DND-41 (cell line): ENCODE measurements at regions not wholly inside any gene's neighbourhood (a gene's known extent, or its start where the extent isn't known, plus 50 kb on each side); places are given as distances from the start of the nearest gene placed in this dataset.

Experiments
- ATAC-seq: fragments of 200-7000 bp; cut with Tn5 transposase; 3 replicates; pipeline ENCODE4 v1.9.1; 2021; ENCODE audit warnings: low read depth; ENCODE audit not compliant: insufficient read depth
- DNase-seq: peaks from one replicate; pipeline ENCODE4 v3.0.0-alpha.2; 2020
- H2AFZ ChIP-seq: 2 replicates; pipeline ENCODE4 v1.6.0; 2012; ENCODE audit warnings: low read depth, low read length
- H3K27ac ChIP-seq: 2 replicates; pipeline ENCODE4 v1.5.1; 2012; ENCODE audit warnings: low read length, inconsistent platforms
- H3K27me3 ChIP-seq: fragments of 200-600 bp; sonication (generic); 2 replicates; pipeline ENCODE4 v1.6.0; 2012; ENCODE audit warnings: low read length, mild to moderate bottlenecking, inconsistent platforms; ENCODE audit not compliant: insufficient read depth, poor library complexity
- H3K36me3 ChIP-seq: 2 replicates; pipeline ENCODE4 v1.5.1; 2012; ENCODE audit warnings: low read length, inconsistent platforms; ENCODE audit not compliant: insufficient read depth
- H3K4me1 ChIP-seq: 2 replicates; pipeline ENCODE4 v1.5.1; 2012; ENCODE audit warnings: mild to moderate bottlenecking, low read length; ENCODE audit not compliant: insufficient read depth
- H3K4me2 ChIP-seq: 2 replicates; pipeline ENCODE4 v1.6.0; 2012; ENCODE audit warnings: mild to moderate bottlenecking, moderate library complexity, low read length, inconsistent platforms; ENCODE audit not compliant: insufficient read depth
- H3K4me3 ChIP-seq, 2 experiments: fragments of 200-600 bp in 1 of 2; shearing (Covaris generic) in 1 of 2; 2 replicates each; pipeline ENCODE4 v1.5.1; 2012 to 2016; ENCODE audit warnings: inconsistent platforms in 2 of 2, low read length in 2 of 2, mild to moderate bottlenecking in 2 of 2, low read depth in 1 of 2, moderate library complexity in 1 of 2
- H3K79me2 ChIP-seq: 2 replicates; pipeline ENCODE4 v1.6.0; 2012; ENCODE audit warnings: low read length, inconsistent platforms; ENCODE audit not compliant: insufficient read depth
- H3K9ac ChIP-seq: 2 replicates; pipeline ENCODE4 v1.6.0; 2012; ENCODE audit warnings: low read depth, mild to moderate bottlenecking, inconsistent platforms, low read length, moderate library complexity
- H3K9me3 ChIP-seq: 2 replicates; pipeline ENCODE4 v1.5.1; 2012; ENCODE audit warnings: low read length, moderate library complexity, mild to moderate bottlenecking, inconsistent platforms; ENCODE audit not compliant: insufficient read depth, severe bottlenecking
- H4K20me1 ChIP-seq: 2 replicates; pipeline ENCODE4 v1.6.0; 2012; ENCODE audit warnings: low read length; ENCODE audit not compliant: insufficient read depth
- CTCF ChIP-seq: IDR thresholded peaks from 2 replicates; pipeline ENCODE4 v1.5.1; 2012; ENCODE audit warnings: borderline replicate concordance, low read length, moderate library complexity, mild to moderate bottlenecking; ENCODE audit not compliant: poor library complexity, severe bottlenecking; ENCODE audit errors: extremely low read depth
- EZH2 ChIP-seq: IDR thresholded peaks from 3 replicates; pipeline ENCODE4 v1.6.1; 2012; ENCODE audit warnings: borderline replicate concordance, low read depth, mild to moderate bottlenecking, moderate library complexity, low read length, inconsistent platforms; ENCODE audit not compliant: severe bottlenecking

GRCh38 chr4:89563431-89563830 is 255.8 kb upstream of the GPRIN3 start:
- no peak for ATAC-seq

GRCh38 chr4:89562746-89563145 is 255.1 kb upstream of the GPRIN3 start:
- Histone ChIP-seq H3K36me3 (no peaks in the 10 kb centered on the region), H3K9ac (no peak overlapping the region), H3K4me2 (no peak overlapping the region), H2AFZ (no peak overlapping the region), H3K4me3 (no peak overlapping the region), H4K20me1 (no peaks in the 10 kb centered on the region; the same call in 1 of the 2 replicates), H3K79me2 (no peaks in the 10 kb centered on the region), H3K27ac (no peak overlapping the region), H3K27me3 (no peaks in the 10 kb centered on the region), H3K9me3 (no peaks in the 10 kb centered on the region), H3K4me1 (no peaks in the 10 kb centered on the region)
- no peak for ATAC-seq
- DNase-seq, result no peak
- TF ChIP-seq CTCF (no peak), EZH2 (no peak)

More at GRCh38 chr4:89563431-89563830, 255.8 kb upstream of the GPRIN3 start:
- H3K27ac ChIP-seq, result no peak overlapping the region
- no peak overlapping the region for H2AFZ ChIP-seq
- H3K27me3 ChIP-seq, result no peaks in the 10 kb centered on the region
- H4K20me1 ChIP-seq, result no peaks in the 10 kb centered on the region; the same call in 1 of the 2 replicates
- TF ChIP-seq EZH2, result no peak
- no peak for TF ChIP-seq CTCF
- no peak overlapping the region for H3K4me3 ChIP-seq
- H3K4me2 ChIP-seq, result no peak overlapping the region
- no peaks in the 10 kb centered on the region for H3K79me2 ChIP-seq
- no peak for DNase-seq
- no peaks in the 10 kb centered on the region for H3K36me3 ChIP-seq
- no peaks in the 10 kb centered on the region for H3K4me1 ChIP-seq
- H3K9ac ChIP-seq, result no peak overlapping the region
- no peaks in the 10 kb centered on the region for H3K9me3 ChIP-seq

- DNase-seq (no peak), ATAC-seq (no peak)
- H3K9me3 ChIP-seq, result no peaks in the 10 kb centered on the region
- H3K27ac ChIP-seq, result no peak overlapping the region
- no peaks in the 10 kb centered on the region for H3K27me3 ChIP-seq
- no peak overlapping the region for H3K4me2 ChIP-seq
- H3K9ac ChIP-seq, result no peak overlapping the region
- no peaks in the 10 kb centered on the region for H3K4me1 ChIP-seq
- no peaks in the 10 kb centered on the region for H3K79me2 ChIP-seq
- no peaks in the 10 kb centered on the region for H3K36me3 ChIP-seq
- no peaks in the 10 kb centered on the region; the same call in 1 of the 2 replicates for H4K20me1 ChIP-seq
- H2AFZ ChIP-seq, result no peak overlapping the region
- TF ChIP-seq EZH2 (no peak), CTCF (no peak)
- H3K4me3 ChIP-seq, result no peak overlapping the region
Measured at GRCh38 chr4:89561048-89561447, 253.4 kb upstream of the GPRIN3 start.

GRCh38 chr4:89558147-89558546 is 250.5 kb upstream of the GPRIN3 start:
- Histone ChIP-seq H3K9ac (no peak overlapping the region), H3K9me3 (no peaks in the 10 kb centered on the region), H3K4me2 (no peak overlapping the region), H2AFZ (no peak overlapping the region), H3K27ac (no peak overlapping the region), H3K36me3 (no peaks in the 10 kb centered on the region), H4K20me1 (no peaks in the 10 kb centered on the region; the same call in 1 of the 2 replicates), H3K79me2 (no peaks in the 10 kb centered on the region), H3K27me3 (no peaks in the 10 kb centered on the region), H3K4me1 (no peaks in the 10 kb centered on the region), H3K4me3 (no peak overlapping the region)
- no peak for TF ChIP-seq EZH2
- peak; percentile 58 for TF ChIP-seq CTCF
- DNase-seq, result no peak
- 0 out of 3 replicates have a peak, but pooled peaks have one; percentile 39 for ATAC-seq
